GM12891 (cell line): ENCODE measurements at regions not wholly inside any gene's neighbourhood (a gene's known extent, or its start where the extent isn't known, plus 50 kb on each side); places are given as distances from the start of the nearest gene placed in this dataset.

Source experiments
- DNase-seq: peaks from one replicate; pipeline ENCODE4 v3.0.0; 2011; ENCODE audit warnings: low spot score; ENCODE audit not compliant: insufficient read length
- FAIRE-seq: peaks from 2 replicates; lab custom pipeline; 2011; peaks lifted over from hg19 to GRCh38; lab: Jason Lieb, UNC
- PAX5 ChIP-seq: IDR thresholded peaks from 2 replicates; pipeline ENCODE4 v1.6.1; 2011; ENCODE audit warnings: low read length, moderate library complexity, mild to moderate bottlenecking; ENCODE audit not compliant: insufficient read depth, severe bottlenecking
- POLR2A ChIP-seq: IDR thresholded peaks from 2 replicates; pipeline ENCODE4 v1.6.1; 2011; ENCODE audit warnings: low read depth, low read length, control low read depth
- POLR2AphosphoS5 ChIP-seq: IDR thresholded peaks from 2 replicates; pipeline ENCODE4 v1.6.1; 2011; ENCODE audit warnings: low read depth, low read length, control low read depth
- POU2F2 ChIP-seq: IDR thresholded peaks from 2 replicates; pipeline ENCODE4 v1.6.1; 2011; ENCODE audit warnings: low read depth, mild to moderate bottlenecking, control low read depth, low read length, moderate library complexity
- SPI1 ChIP-seq: IDR thresholded peaks from 2 replicates; pipeline ENCODE4 v1.6.1; 2011; ENCODE audit warnings: low read depth, low read length, control low read depth
- TAF1 ChIP-seq: IDR thresholded peaks from 2 replicates; pipeline ENCODE4 v1.6.1; 2011; ENCODE audit warnings: low read depth, low read length, control low read depth

DNA sequence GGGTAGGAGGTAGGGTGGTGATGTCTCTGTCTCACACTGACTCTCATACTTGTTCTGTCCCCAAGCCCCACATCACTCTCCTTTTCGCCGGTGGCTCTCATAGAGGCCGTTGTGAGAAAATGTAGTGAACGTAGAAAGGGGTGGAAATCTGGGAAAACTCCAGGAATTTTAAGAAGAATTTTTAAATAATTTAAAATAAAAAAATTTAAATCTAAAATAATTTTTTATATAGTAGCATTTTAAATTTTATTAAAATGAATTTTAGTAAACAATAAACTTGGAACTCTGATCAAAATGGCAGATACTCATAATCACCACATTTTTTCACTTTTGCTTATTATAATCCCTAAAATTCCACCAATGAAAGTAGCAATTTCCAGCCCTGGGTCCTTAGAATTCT is 473.6 kb upstream of the ZFHX3 start:
- DNase-seq: no peak
- TF ChIP-seq POU2F2 (no peak), SPI1 (no peak), POLR2AphosphoS5 (no peak), POLR2A (no peak), PAX5 (no peak), TAF1 (no peak)
- no peak for FAIRE-seq

DNA sequence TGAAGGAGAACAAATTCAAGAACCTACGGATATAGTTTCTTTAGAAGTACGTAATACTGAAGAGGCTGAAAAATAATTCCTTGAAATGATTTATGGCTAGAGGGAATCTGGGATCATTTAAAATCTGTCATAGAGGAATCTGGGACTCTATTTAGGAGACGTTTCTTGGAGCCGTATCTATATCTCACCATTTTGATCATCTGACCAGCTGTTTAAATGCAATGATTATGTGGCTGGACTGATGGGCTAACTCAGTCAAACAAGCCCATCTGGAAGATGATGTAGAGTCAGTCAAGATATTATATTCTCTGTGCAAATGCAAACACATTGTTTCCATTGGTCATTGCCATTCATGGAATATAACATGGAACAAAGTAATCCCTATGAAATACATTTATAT is 467.7 kb upstream of the ZFHX3 start:
- FAIRE-seq (no peak), DNase-seq (no peak)
- TF ChIP-seq POU2F2 (no peak), TAF1 (no peak), POLR2AphosphoS5 (no peak), POLR2A (no peak), PAX5 (no peak), SPI1 (no peak)

DNA sequence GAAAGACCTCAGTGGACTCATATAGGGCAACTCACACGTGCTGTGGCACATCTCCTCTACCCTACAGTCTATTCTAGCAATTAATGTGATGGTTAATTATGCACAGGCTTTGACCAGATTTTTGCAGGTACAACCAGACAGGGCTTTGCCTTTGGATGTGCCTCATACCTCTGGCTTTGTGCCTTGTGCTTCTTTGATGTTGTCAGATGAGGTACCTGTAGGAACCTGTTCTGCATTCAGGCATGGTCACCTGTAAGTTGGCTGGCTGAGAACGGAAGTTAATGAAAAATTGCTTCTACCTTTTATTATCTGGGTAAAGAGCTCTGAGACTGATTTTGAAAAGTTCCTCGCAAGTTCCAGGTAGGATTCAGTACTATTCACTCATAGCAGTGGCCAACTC is 462.9 kb upstream of the ZFHX3 start:
- FAIRE-seq: no peak
- TF ChIP-seq POU2F2: no peak
- TF ChIP-seq POLR2AphosphoS5: no peak
- no peak for TF ChIP-seq SPI1
- TF ChIP-seq TAF1: no peak
- TF ChIP-seq POLR2A: no peak
- no peak for TF ChIP-seq PAX5
- no peak for DNase-seq

DNA sequence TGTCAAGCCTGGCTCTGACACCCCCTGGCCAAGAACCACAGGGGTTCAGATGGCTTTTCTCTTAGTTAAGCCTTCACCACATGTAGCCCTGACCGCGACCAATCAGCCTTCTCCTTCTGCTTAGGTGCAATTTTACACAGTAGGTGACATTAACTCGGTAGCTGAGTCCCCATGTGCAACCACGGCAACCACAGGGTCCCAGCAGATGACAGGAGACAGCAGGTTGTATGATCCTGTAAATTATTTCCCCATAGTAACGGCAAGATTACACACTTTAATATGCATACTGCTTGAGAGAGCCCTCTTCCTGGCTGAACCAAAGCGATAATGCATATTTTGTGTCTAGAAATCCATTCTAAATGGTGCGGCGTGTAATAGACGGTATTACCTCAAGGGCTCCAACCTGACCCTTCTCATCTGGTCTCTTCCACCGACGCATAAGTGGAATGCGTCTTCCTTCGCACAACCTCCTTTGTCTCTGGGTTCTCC is 458.7 kb upstream of the ZFHX3 start:
- no peak for FAIRE-seq
- TF ChIP-seq PAX5 (no peak), POLR2AphosphoS5 (no peak), POLR2A (no peak), POU2F2 (no peak), TAF1 (no peak), SPI1 (no peak)
- DNase-seq: no peak

DNA sequence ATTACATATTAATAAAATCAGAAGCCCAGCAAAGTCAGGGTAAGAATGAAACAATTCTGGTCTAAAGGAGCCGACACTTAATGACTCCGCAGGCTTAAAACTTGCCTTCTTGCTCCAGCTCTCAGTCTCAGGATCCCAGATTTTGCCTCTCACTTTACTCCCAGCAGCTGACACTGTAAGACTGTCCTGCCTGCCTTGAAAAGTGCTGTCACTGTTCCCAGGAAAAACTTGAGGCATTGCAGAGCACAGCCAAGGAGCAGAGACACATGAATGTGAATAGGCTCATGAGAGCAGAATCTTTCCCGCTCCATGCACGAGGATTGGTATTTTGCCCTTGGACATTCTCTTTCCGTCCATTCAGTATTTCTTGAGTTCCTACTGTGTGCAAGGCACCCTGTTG is 457.6 kb upstream of the ZFHX3 start:
- no peak for FAIRE-seq
- no peak for DNase-seq
- no peak for TF ChIP-seq PAX5
- TF ChIP-seq POLR2AphosphoS5: no peak
- TF ChIP-seq POLR2A: no peak
- TF ChIP-seq TAF1: no peak
- TF ChIP-seq SPI1: no peak
- TF ChIP-seq POU2F2: no peak

DNA sequence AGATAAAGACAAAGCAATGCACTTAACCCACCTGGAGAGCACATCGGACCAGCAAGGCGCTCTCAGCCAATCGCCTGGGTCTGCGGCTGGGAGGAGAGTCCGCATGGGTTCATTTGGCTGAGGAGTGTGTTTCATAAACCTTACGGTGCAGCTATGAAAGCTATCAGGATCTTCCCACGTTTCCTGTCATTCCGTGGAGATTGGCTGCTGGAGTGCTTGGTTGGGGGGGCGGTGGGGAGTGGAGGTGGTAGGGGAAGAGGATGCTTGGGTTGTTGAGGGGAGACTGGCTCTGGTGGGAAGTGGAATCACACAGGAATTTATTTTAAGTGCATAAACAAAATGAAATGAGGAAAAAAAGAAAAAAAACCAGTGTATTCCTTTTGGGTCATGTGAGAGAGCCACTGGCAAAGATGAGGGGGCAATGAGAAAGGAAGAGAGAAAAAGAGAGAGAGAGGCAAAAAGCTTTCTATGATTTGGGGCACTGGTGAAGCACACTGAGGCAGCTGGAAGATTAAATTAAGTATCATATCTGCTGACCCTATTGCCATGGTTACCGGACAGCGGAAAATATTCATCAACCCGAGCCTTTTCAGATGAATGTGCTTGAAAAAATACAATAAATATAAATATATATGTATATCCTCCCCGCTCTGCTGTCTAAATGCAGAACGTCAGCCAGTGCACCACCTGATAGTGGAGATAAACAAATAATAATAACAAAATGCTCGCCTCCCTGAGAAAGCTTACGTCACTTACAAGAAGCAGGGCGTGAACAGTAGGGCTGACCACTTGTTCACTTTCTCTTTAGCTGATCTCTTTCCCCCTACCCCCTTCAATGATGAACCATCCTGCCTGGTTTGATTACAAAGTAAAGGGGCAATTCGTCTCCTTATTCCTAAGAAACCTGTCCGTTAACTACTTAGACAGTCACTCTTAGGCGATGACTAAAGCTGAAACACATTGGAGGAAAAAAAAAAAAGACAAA is 457.0 kb upstream of the ZFHX3 start:
- TF ChIP-seq POU2F2 (no peak), POLR2A (no peak), TAF1 (no peak), SPI1 (no peak), PAX5 (no peak), POLR2AphosphoS5 (no peak)
- FAIRE-seq (no peak), DNase-seq (no peak)

DNA sequence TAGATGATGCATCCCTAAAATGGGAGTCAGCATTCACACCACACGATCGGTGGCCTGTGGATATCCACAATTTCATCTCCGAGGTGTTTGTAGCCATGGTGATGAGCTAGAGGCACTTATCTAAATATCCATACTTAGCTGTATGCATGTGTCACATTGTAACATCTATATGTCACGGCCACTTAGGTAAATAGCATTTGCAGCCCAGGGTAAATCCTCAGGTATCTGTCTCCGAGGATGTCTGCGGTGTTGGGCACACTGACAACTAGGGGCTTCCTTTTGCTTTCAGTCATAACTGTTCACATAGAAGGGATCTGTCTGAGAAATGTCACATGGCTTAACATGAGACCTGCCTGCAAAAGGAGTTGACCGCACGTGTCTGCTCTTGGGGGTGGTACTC is 455.2 kb upstream of the ZFHX3 start:
- FAIRE-seq: no peak

DNA sequence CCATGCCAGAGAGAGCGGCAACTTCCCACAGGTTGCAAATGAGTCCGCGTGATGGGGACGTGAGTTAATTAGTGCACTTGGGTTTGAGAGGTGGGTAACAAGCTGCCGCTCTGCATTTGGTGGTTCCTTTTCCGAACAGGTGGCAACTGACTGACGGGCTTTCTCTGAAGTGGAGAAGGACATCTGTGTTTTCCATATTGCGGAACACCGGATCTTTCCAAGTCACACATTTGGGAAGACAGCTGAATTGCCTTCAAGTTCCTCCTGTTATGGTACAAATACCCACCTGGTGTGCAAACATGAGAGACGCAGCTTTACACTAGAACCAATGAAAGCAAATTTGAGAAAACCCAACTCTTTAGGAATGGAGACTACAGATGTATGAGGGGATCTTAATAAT is 451.3 kb upstream of the ZFHX3 start:
- no peak for DNase-seq
- FAIRE-seq: no peak
- TF ChIP-seq POLR2A (no peak), POLR2AphosphoS5 (no peak), POU2F2 (no peak), PAX5 (no peak), SPI1 (no peak), TAF1 (no peak)

More for the DNA sequence above, 455.2 kb upstream of the ZFHX3 start:
- no peak for TF ChIP-seq POLR2A
- no peak for TF ChIP-seq POLR2AphosphoS5
- TF ChIP-seq PAX5: no peak
- TF ChIP-seq SPI1: no peak
- TF ChIP-seq TAF1: no peak
- no peak for TF ChIP-seq POU2F2
- DNase-seq: no peak

DNA sequence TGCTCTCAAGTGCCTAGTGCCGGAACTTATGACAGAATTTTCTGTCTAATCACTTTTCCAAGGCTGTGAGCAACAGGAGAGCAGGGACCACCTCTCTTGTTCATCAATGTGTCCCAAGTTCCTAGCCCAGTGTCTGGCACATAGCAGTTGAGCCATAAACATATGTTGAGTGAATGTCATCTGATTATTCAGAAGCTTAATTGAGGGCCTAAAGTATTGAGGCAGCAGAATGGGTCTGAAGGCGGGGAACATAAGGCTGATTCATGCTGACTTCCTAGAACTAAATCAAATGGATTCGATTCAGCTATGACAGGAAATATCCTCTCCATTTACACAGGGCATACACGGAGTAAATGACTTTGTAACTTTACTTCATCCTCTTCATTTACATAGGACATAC is 438.0 kb upstream of the ZFHX3 start:
- TF ChIP-seq PAX5 (no peak), SPI1 (no peak), TAF1 (no peak), POU2F2 (no peak), POLR2A (no peak), POLR2AphosphoS5 (no peak)
- FAIRE-seq: no peak

More for the DNA sequence above, 438.0 kb upstream of the ZFHX3 start:
- DNase-seq: no peak
